BLaER1 (cell line): ENCODE measurements at regions not wholly inside any gene's neighbourhood (a gene's known extent, or its start where the extent isn't known, plus 50 kb on each side); places are given as distances from the start of the nearest gene placed in this dataset.

Experiments used
- H3K27ac ChIP-seq: shearing (Covaris generic); formaldehyde crosslinking; 2 replicates; pipeline ENCODE4 v1.8.1; 2022
- H3K27me3 ChIP-seq: shearing (Covaris generic); formaldehyde crosslinking; 2 replicates; pipeline ENCODE4 v1.8.1; 2022
- H3K36me3 ChIP-seq: shearing (Covaris generic); formaldehyde crosslinking; 2 replicates; pipeline ENCODE4 v1.8.1; 2022
- H3K4me1 ChIP-seq: shearing (Covaris generic); formaldehyde crosslinking; 2 replicates; pipeline ENCODE4 v1.8.1; 2022
- H3K4me2 ChIP-seq: shearing (Covaris generic); formaldehyde crosslinking; 2 replicates; pipeline ENCODE4 v1.8.1; 2022
- H3K4me3 ChIP-seq: shearing (Covaris generic); formaldehyde crosslinking; 2 replicates; pipeline ENCODE4 v1.8.1; 2022
- H3K9ac ChIP-seq: shearing (Covaris generic); formaldehyde crosslinking; 2 replicates; pipeline ENCODE4 v1.8.1; 2022
- H3K9me3 ChIP-seq: shearing (Covaris generic); formaldehyde crosslinking; 2 replicates; pipeline ENCODE4 v1.8.1; 2022
- H4K20me1 ChIP-seq: shearing (Covaris generic); formaldehyde crosslinking; 2 replicates; pipeline ENCODE4 v1.8.1; 2022
- Cebpa-rat ChIP-seq: shearing (Covaris generic); IDR thresholded peaks from 2 replicates; pipeline ENCODE4 v1.8.1; 2022

DNA sequence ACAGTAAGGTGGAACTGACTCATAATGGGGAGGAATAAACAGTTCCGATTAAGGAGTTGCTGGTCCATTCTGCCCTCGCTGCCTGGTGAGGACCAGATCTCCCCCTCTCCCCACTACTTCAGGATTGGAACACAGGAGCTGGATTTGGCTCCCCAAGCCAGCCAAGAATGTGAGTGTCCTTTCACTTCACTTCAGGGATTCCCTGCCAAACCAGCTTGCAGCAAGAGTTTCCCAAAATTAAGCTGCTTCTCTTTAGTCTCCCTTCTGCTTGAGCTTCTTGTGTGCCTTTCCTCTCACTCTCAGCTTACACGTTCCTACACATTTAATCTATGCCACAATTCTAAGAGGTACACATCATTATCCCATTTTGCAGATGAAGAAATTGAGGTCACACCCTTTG is 234.1 kb downstream of the BUD13 start:
- H3K9me3 ChIP-seq: no peaks in the 10 kb centered on the region
- H3K4me1 ChIP-seq: no peaks in the 10 kb centered on the region
- TF ChIP-seq Cebpa-rat: no peak
- H3K36me3 ChIP-seq: no peaks in the 10 kb centered on the region
- no peak overlapping the region for H3K4me2 ChIP-seq
- no peak overlapping the region for H3K9ac ChIP-seq
- no peak overlapping the region for H3K27ac ChIP-seq
- H3K4me3 ChIP-seq: no peak overlapping the region
- H4K20me1 ChIP-seq: no peaks in the 10 kb centered on the region
- no peaks in the 10 kb centered on the region for H3K27me3 ChIP-seq

- Histone ChIP-seq H3K4me3 (no peak overlapping the region), H3K27me3 (no peaks in the 10 kb centered on the region), H3K36me3 (no peaks in the 10 kb centered on the region), H3K27ac (no peak overlapping the region), H3K4me1 (no peaks in the 10 kb centered on the region), H3K4me2 (no peak overlapping the region), H4K20me1 (no peaks in the 10 kb centered on the region), H3K9ac (no peak overlapping the region), H3K9me3 (no peaks in the 10 kb centered on the region)
- TF ChIP-seq Cebpa-rat: no peak
Measured at GRCh38 chr11:116537709-116538108, 235.1 kb downstream of the BUD13 start.

DNA sequence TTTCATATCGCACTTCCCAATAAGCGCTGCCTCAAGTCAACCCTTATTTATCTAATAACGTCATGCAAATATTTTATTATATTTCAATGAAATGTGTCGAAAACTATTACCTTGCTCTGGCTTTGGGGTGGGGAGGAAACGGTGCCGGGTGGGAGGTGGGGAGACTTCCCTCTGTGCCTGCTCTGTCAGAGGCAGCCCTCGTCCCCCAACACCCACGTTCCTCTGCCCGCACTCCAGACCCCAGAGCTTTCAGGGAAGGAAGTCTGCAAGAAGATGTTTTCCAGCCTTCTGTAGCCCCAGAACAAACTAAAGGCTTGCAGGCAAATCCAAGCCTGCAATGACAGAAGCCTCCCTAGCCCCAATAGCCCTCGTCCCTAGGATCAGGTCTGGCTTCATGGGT is 235.7 kb downstream of the BUD13 start:
- Histone ChIP-seq H3K27me3 (no peaks in the 10 kb centered on the region), H3K9ac (no peak overlapping the region)

DNA sequence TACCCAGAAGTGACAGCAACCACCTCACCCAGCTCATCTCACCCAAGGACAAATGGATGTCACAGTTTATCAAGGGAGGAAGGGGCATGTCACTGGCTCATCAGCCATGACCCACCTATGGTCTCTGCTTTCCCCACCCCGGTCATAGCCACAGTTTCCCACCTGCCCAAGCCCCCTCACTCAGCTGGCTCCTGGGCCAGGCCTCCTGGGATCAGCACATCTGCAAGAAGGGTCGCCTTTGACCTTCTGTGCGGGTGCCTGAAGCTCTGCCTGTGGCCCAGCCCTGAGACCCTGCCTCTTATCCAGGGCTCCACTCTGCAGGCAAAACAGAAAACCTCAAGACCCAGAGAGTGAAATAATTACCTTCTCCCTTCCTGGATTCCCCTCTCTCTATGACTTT is 236.4 kb downstream of the BUD13 start:
- no peaks in the 10 kb centered on the region for H3K9me3 ChIP-seq
- no peak overlapping the region for H3K27ac ChIP-seq
- no peaks in the 10 kb centered on the region for H3K27me3 ChIP-seq

More for the DNA sequence above, 235.7 kb downstream of the BUD13 start:
- no peak overlapping the region for H3K4me3 ChIP-seq
- no peak overlapping the region for H3K27ac ChIP-seq
- no peak for TF ChIP-seq Cebpa-rat
- no peaks in the 10 kb centered on the region for H4K20me1 ChIP-seq
- no peaks in the 10 kb centered on the region for H3K36me3 ChIP-seq
- H3K4me2 ChIP-seq: no peak overlapping the region
- no peaks in the 10 kb centered on the region for H3K4me1 ChIP-seq
- no peaks in the 10 kb centered on the region for H3K9me3 ChIP-seq

GRCh38 chr11:116535994-116536393 is 236.8 kb downstream of the BUD13 start:
- TF ChIP-seq Cebpa-rat: no peak
- H3K4me1 ChIP-seq: no peaks in the 10 kb centered on the region
- no peak overlapping the region for H3K4me3 ChIP-seq
- H3K9ac ChIP-seq: no peak overlapping the region
- H3K4me2 ChIP-seq: no peak overlapping the region
- peaks cover under 1% of the 10 kb centered on the region; the same call in 1 of the 2 replicates for H3K9me3 ChIP-seq
- no peak overlapping the region for H3K27ac ChIP-seq
- no peaks in the 10 kb centered on the region for H3K36me3 ChIP-seq
- no peaks in the 10 kb centered on the region for H4K20me1 ChIP-seq
- no peaks in the 10 kb centered on the region for H3K27me3 ChIP-seq

More for the DNA sequence above, 236.4 kb downstream of the BUD13 start:
- H3K9ac ChIP-seq: no peak overlapping the region
- H3K36me3 ChIP-seq: no peaks in the 10 kb centered on the region
- H3K4me1 ChIP-seq: no peaks in the 10 kb centered on the region
- no peak overlapping the region for H3K4me2 ChIP-seq
- H4K20me1 ChIP-seq: no peaks in the 10 kb centered on the region
- H3K4me3 ChIP-seq: no peak overlapping the region
- no peak for TF ChIP-seq Cebpa-rat

- H3K9ac ChIP-seq: no peak overlapping the region
- H3K9me3 ChIP-seq: peaks cover 8% of the 10 kb centered on the region
- no peaks in the 10 kb centered on the region for H3K27me3 ChIP-seq
- no peak overlapping the region for H3K27ac ChIP-seq
- TF ChIP-seq Cebpa-rat: no peak
- H3K4me3 ChIP-seq: no peak overlapping the region
- H3K4me1 ChIP-seq: no peaks in the 10 kb centered on the region
- H4K20me1 ChIP-seq: no peaks in the 10 kb centered on the region
- no peaks in the 10 kb centered on the region for H3K36me3 ChIP-seq
- H3K4me2 ChIP-seq: no peak overlapping the region
Measured at GRCh38 chr11:116535120-116535519, 237.7 kb downstream of the BUD13 start.

DNA sequence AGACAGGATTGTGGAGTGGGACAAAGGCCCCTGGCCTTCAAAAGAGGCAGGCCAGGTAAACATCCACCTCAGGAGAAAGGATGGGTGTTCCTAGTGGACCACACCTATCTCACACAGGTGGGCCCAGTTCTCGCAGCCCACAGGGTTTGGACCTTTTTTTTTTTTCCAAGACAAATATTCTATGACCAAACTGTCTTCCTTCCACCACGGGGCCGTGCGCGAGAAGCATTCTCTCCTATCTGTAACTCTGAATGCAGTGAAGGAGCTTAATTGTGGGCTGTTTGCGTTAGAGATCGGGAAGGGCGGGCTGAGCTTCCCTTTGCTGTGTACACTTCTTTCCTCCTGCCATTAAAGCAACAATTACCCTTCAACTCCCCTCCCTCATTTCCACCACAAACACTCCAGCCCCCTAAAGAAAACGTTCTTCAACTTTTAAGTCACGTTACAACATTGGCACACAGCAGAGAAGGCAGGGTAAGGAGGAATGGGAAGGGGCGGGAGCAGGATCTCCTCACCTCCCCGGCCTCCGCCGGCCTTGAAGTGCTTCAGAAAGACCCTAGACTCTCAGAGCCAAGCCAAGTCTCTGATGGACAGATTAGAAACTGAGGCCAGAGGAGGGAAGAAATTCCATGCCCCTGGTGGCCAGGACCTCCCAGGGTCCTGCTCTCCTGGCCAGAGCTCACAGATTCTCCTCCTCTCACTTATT is 238.4 kb downstream of the BUD13 start:
- no peaks in the 10 kb centered on the region for H4K20me1 ChIP-seq
- H3K4me3 ChIP-seq: no peak overlapping the region
- no peak overlapping the region for H3K4me2 ChIP-seq
- TF ChIP-seq Cebpa-rat: no peak
- H3K9ac ChIP-seq: no peak overlapping the region
- H3K27me3 ChIP-seq: no peaks in the 10 kb centered on the region
- H3K36me3 ChIP-seq: no peaks in the 10 kb centered on the region
- H3K27ac ChIP-seq: no peak overlapping the region
- H3K9me3 ChIP-seq: peaks cover 8% of the 10 kb centered on the region
- H3K4me1 ChIP-seq: no peaks in the 10 kb centered on the region

GRCh38 chr11:116533186-116533825 is 239.5 kb downstream of the BUD13 start:
- no peaks in the 10 kb centered on the region for H3K4me1 ChIP-seq
- no peak overlapping the region for H3K9ac ChIP-seq
- peaks cover 8% of the 10 kb centered on the region for H3K9me3 ChIP-seq
- H3K27me3 ChIP-seq: no peaks in the 10 kb centered on the region
- H3K4me2 ChIP-seq: no peak overlapping the region
- H4K20me1 ChIP-seq: no peaks in the 10 kb centered on the region
- H3K4me3 ChIP-seq: no peak overlapping the region
- H3K27ac ChIP-seq: no peak overlapping the region
- no peaks in the 10 kb centered on the region for H3K36me3 ChIP-seq
- no peak for TF ChIP-seq Cebpa-rat

- H3K27me3 ChIP-seq: no peaks in the 10 kb centered on the region
- H3K9me3 ChIP-seq: peaks cover 8% of the 10 kb centered on the region
- H3K36me3 ChIP-seq: no peaks in the 10 kb centered on the region
- H3K9ac ChIP-seq: no peak overlapping the region
- H3K4me2 ChIP-seq: no peak overlapping the region
- H3K4me3 ChIP-seq: no peak overlapping the region
- H3K4me1 ChIP-seq: no peaks in the 10 kb centered on the region
- no peak overlapping the region for H3K27ac ChIP-seq
- no peaks in the 10 kb centered on the region for H4K20me1 ChIP-seq
- TF ChIP-seq Cebpa-rat: no peak
Measured at GRCh38 chr11:116532066-116532465, 240.7 kb downstream of the BUD13 start.

DNA sequence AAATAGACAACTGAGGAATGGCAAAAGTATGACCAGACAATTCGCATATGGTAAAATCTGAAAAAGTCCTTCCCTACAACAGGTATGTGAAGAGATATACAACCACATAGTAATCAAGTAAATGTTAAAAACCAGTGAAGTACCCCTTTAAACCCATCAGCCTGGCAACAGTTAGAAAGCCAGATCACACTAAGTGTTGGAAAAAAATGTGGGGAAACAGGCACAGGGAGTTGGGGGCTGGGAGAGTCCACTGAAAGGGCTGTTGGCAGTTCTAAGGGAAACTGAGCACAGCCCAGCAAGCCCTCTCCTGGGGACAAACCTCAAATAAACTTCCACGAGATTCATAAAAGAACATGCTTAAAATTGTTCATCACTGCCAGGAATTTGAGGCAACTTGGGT is 242.1 kb downstream of the BUD13 start:
- TF ChIP-seq Cebpa-rat: no peak
- no peak overlapping the region for H3K27ac ChIP-seq
- H3K4me3 ChIP-seq: no peak overlapping the region
- H3K4me2 ChIP-seq: no peak overlapping the region
- peaks cover 8% of the 10 kb centered on the region for H3K9me3 ChIP-seq
- H4K20me1 ChIP-seq: no peaks in the 10 kb centered on the region
- no peaks in the 10 kb centered on the region for H3K36me3 ChIP-seq
- no peak overlapping the region for H3K9ac ChIP-seq
- H3K4me1 ChIP-seq: no peaks in the 10 kb centered on the region
- no peaks in the 10 kb centered on the region for H3K27me3 ChIP-seq
